Activated T-cell treated with anti-CD3 and anti-CD28 coated beads, Interleukin-2, amount 50 U/mL, for 24 hours (primary cell): ENCODE measurements at regions not wholly inside any gene's neighbourhood (a gene's known extent, or its start where the extent isn't known, plus 50 kb on each side); places are given as distances from the start of the nearest gene placed in this dataset.
"Not testable (repeated sequence)": the region's sequence is repeated elsewhere in the genome, so short reads cannot be mapped to it uniquely, and the experiment has no call there.

Experiments
- DNase-seq: peaks from one replicate; pipeline ENCODE4 v3.0.0-alpha.2; 2020
- H3K27ac Mint-ChIP-seq: 2 replicates; pipeline ENCODE4 v1.8.0; 2020; ENCODE audit warnings: mild to moderate bottlenecking, mixed read lengths
- H3K27me3 Mint-ChIP-seq: 2 replicates; pipeline ENCODE4 v1.8.0; 2020; ENCODE audit warnings: mixed read lengths
- H3K36me3 Mint-ChIP-seq: 2 replicates; pipeline ENCODE4 v1.8.0; 2020; ENCODE audit warnings: low read depth, mixed read lengths
- H3K4me1 Mint-ChIP-seq: 2 replicates; pipeline ENCODE4 v1.8.0; 2020; ENCODE audit warnings: low read depth, mixed read lengths
- H3K4me3 Mint-ChIP-seq: 2 replicates; pipeline ENCODE4 v1.8.0; 2020; ENCODE audit warnings: mild to moderate bottlenecking, moderate library complexity, mixed read lengths
- H3K9me3 Mint-ChIP-seq: 2 replicates; pipeline ENCODE4 v1.8.0; 2020; ENCODE audit warnings: mixed read lengths

DNA sequence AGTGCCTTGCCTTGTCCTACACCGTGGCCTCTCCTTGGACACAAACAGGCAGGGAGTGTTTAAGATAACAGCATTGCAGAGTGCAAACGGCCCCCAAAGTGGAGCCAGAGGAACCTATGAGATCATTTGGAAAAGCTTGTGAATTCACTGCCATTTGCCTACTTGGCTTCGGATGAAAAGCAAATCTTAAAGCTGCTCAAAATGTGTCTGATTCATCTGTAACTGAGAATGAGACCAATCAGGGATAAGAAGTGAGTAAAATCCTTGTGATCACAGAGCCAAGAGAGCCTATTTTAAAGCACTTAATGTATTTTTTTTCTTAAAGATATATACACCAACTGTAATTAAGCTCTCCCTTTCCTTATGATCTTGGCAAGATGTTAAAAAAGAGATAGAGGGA lies 65.7 kb upstream of the BACH2 start:
- Mint-ChIP-seq H3K36me3 (no peaks in the 10 kb centered on the region), H3K4me3 (no peak overlapping the region), H3K27me3 (no peaks in the 10 kb centered on the region), H3K27ac (no peak overlapping the region), H3K4me1 (peaks cover 7% of the 10 kb centered on the region), H3K9me3 (no peaks in the 10 kb centered on the region)
- DNase-seq = no peak

DNA sequence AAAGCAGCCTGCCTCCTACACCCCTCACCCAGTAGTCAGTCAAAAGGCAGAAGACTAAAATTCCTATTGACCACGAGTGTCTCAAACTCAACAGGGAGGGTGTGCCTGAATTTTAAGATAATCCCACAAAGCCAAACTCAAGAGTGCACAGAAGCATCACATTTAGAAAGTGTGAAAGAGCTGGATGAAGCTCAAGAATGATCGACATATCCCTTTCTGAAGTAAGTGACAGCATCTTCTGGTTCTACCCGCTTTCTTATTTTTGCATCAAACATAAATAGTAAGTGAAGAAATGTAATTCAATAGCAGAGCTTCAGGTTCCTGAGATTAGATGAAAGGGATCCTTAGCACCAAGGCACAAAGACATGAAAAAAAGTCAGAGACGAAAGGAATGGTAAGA lies 64.5 kb upstream of the BACH2 start:
- Mint-ChIP-seq H3K27me3 (no peaks in the 10 kb centered on the region), H3K4me1 (peaks cover 7% of the 10 kb centered on the region), H3K36me3 (no peaks in the 10 kb centered on the region), H3K27ac (no peak overlapping the region), H3K9me3 (no peaks in the 10 kb centered on the region), H3K4me3 (no peak overlapping the region)
- DNase-seq = no peak

DNA sequence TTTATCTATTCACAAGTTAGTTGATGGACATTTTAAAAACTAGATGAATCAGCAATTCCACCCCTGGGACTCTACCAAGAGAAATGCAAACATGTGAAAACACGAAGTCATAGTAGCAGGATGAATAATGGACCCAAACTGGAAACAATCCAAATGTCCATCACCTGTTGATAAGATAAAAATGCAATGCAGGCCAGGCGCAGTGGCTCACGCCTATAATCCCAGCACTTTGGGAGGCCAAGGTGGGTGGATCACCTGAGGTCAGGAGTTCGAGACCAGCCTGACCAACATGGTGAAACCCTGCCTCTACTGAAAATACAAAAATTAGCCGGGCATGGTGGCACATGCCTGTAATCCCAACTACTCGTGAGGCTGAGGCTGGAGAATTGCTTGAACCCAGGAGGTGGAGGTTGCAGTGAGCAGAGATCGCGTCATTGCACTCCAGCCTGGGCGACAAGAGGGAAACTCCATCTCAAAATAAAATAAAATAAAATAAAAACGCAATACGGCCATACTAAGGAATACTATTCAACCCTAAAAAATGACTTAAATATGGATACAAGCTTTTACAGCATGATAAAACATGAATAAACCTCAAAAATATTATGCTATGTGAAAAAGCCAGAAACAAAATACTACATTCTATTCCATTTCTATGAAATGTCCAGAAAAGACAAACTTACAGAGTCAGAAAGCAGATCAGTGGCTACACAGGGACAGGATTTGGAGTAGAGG lies 61.6 kb upstream of the BACH2 start:
- H3K4me1 Mint-ChIP-seq, H3K27ac Mint-ChIP-seq, H3K27me3 Mint-ChIP-seq, H3K4me3 Mint-ChIP-seq, DNase-seq, H3K9me3 Mint-ChIP-seq, H3K36me3 Mint-ChIP-seq: not testable (repeated sequence)

DNA sequence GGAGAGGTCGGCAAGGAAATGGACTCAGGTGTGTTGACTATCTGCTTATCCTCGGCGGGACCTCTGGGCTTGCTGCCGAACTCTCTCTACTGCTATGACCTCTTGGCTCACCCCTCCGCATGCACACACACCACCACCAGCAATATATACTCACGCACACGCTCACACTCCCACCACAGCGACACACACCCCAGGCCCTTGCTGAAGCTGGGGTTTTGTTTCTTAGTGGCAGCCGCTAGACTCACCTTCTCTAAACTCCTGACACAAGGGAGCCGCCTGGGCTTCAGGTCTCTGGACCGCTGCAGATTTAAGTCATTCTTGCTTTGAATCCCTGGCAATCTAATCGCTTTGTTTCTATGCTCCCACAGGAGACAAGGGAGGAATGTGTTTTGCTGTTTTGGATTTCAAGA lies 59.4 kb upstream of the BACH2 start:
- Mint-ChIP-seq H3K4me1 (peaks cover 21% of the 10 kb centered on the region), H3K27ac (no peak overlapping the region), H3K27me3 (no peaks in the 10 kb centered on the region), H3K36me3 (no peaks in the 10 kb centered on the region), H3K9me3 (no peaks in the 10 kb centered on the region), H3K4me3 (no peak overlapping the region)
- DNase-seq = no peak

GRCh38 chr6:90354961-90355360 lies 58.3 kb upstream of the BACH2 start:
- peaks cover 7% of the 10 kb centered on the region for H3K9me3 Mint-ChIP-seq
- H3K27ac Mint-ChIP-seq = no peak overlapping the region
- no peaks in the 10 kb centered on the region for H3K36me3 Mint-ChIP-seq
- peaks cover 32% of the 10 kb centered on the region for H3K4me1 Mint-ChIP-seq
- H3K4me3 Mint-ChIP-seq = no peak overlapping the region
- no peaks in the 10 kb centered on the region for H3K27me3 Mint-ChIP-seq
- no peak for DNase-seq

DNA sequence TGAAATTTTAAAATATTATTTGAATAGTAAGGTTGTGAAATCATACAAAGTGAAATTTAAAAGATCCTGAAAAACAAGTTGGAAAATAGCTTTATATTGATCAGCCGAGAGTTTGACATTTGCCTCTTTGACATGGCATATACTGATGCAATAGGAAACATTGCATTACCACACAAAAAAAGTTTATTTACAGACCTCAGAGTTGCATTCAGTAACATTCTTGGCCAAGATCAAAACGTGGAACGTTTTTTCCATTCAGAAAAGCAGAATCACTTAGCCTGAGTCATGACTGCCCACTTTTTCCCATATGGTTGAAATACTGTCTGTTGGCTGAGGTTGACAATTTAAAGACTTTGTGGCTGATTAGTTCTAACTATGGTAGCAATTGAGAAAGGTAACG lies 55.1 kb upstream of the BACH2 start:
- H3K4me1 Mint-ChIP-seq = peaks cover 50% of the 10 kb centered on the region
- H3K27me3 Mint-ChIP-seq = no peaks in the 10 kb centered on the region
- H3K4me3 Mint-ChIP-seq = no peak overlapping the region
- DNase-seq = no peak
- no peaks in the 10 kb centered on the region for H3K36me3 Mint-ChIP-seq
- H3K9me3 Mint-ChIP-seq = peaks cover 7% of the 10 kb centered on the region
- H3K27ac Mint-ChIP-seq = peak overlapping the region; percentile 77

DNA sequence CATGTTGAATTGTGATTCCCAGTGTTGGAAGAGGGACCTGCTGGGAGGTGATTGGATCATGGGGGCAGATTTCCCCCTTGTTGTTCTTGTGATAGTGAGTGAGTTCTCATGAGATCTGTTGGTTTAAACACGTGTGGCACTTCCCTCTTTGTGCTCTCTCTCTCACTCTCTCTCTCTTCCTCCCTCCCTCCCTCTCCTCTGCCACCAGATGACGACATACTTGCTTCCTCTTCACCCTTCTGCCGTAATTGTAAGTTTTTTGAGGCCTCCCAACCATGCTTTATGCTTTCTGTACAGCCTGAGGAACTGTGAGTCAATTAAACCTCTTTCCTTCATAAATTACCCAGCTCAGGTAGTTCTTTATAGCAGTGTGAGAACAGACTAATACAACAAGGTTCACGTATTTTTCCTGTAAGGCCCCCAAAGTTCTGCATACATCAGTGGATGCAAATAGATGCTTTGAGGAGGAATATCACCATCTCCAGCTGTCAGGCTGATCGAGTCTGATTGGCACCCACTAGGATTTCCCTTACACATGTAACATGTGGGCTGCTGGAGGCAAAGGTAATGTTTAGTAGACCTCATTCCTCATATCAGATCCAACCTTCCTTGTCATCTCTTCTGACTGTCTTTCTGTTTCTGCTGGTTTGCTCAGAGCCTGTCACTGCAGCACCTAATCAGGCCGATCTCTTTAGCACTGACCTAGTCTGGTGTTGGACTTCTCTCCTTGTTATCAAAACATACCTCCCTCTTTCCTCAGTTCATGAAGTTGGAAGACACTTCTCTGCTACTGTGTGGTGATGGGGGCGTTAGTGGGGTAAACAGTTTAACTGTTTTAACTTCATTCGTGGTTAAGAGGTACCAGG lies 54.3 kb upstream of the BACH2 start:
- H3K36me3 Mint-ChIP-seq = no peaks in the 10 kb centered on the region
- H3K27ac Mint-ChIP-seq = peak overlapping the region; percentile 92
- H3K27me3 Mint-ChIP-seq = no peaks in the 10 kb centered on the region
- H3K4me1 Mint-ChIP-seq = peaks cover 53% of the 10 kb centered on the region
- peaks cover 7% of the 10 kb centered on the region for H3K9me3 Mint-ChIP-seq
- peak overlapping the region; percentile 19 for H3K4me3 Mint-ChIP-seq
- peak; percentile 41 for DNase-seq

GRCh38 chr6:90347411-90347851 lies 50.8 kb upstream of the BACH2 start:
- H3K27me3 Mint-ChIP-seq = no peaks in the 10 kb centered on the region
- peaks cover 7% of the 10 kb centered on the region for H3K9me3 Mint-ChIP-seq
- H3K36me3 Mint-ChIP-seq = no peaks in the 10 kb centered on the region
- H3K4me3 Mint-ChIP-seq = no peak overlapping the region
- peak overlapping the region; percentile 50 for H3K27ac Mint-ChIP-seq
- DNase-seq = peak; percentile 39
- peaks cover 44% of the 10 kb centered on the region for H3K4me1 Mint-ChIP-seq

GRCh38 chr6:90346729-90347128 lies 50.1 kb upstream of the BACH2 start:
- Mint-ChIP-seq H3K4me1 (peaks cover 37% of the 10 kb centered on the region), H3K27ac (peak overlapping the region; percentile 50), H3K36me3 (no peaks in the 10 kb centered on the region)

More at GRCh38 chr6:90346729-90347128, 50.1 kb upstream of the BACH2 start:
- no peak overlapping the region for H3K4me3 Mint-ChIP-seq
- no peaks in the 10 kb centered on the region for H3K27me3 Mint-ChIP-seq
- no peak for DNase-seq
- peaks cover 7% of the 10 kb centered on the region for H3K9me3 Mint-ChIP-seq
